ENCODE measurements at regions not wholly inside any gene's neighbourhood (a gene's known extent, or its start where the extent isn't known, plus 50 kb on each side); places are given as distances from the start of the nearest gene placed in this dataset.
"Not testable (repeated sequence)": the region's sequence is repeated elsewhere in the genome, so short reads cannot be mapped to it uniquely, and the experiment has no call there.

DNA sequence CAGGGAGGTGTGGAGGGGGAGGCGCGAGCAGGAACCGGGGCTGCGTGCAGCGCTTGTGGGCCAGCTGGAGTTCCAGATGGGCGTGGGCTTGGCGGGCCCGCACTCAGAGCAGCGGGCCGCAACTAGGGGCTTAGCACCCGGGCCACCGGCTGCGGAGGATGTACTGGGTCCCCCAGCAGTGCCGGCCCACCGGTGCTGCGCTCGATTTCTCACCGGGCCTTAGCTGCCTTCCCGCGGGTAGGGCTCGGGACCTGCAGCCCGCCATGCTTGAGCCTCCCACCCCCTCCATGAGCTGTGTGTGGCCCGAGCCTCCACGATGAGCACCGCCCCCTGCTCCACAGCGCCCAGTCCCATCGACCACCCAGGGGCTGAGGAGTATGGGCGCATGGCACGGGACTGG lies 309.0 kb upstream of the ELAVL2 start:
- TF ChIP-seq, protein P1, sequence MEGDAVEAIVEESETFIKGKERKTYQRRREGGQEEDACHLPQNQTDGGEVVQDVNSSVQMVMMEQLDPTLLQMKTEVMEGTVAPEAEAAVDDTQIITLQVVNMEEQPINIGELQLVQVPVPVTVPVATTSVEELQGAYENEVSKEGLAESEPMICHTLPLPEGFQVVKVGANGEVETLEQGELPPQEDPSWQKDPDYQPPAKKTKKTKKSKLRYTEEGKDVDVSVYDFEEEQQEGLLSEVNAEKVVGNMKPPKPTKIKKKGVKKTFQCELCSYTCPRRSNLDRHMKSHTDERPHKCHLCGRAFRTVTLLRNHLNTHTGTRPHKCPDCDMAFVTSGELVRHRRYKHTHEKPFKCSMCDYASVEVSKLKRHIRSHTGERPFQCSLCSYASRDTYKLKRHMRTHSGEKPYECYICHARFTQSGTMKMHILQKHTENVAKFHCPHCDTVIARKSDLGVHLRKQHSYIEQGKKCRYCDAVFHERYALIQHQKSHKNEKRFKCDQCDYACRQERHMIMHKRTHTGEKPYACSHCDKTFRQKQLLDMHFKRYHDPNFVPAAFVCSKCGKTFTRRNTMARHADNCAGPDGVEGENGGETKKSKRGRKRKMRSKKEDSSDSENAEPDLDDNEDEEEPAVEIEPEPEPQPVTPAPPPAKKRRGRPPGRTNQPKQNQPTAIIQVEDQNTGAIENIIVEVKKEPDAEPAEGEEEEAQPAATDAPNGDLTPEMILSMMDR (IDR thresholded peaks at IDR 0.05): not testable (repeated sequence)
- not testable (repeated sequence) for TF ChIP-seq POLR2A (IDR thresholded peaks at IDR 0.05)
